HepG2 (cell line): ENCODE measurements at regions not wholly inside any gene's neighbourhood (a gene's known extent, or its start where the extent isn't known, plus 50 kb on each side); places are given as distances from the start of the nearest gene placed in this dataset.

Experiments
- HDAC1 ChIP-seq: sonication (generic); formaldehyde crosslinking; IDR thresholded peaks from 2 replicates; pipeline ENCODE4 v1.5.1; 2020; ENCODE audit warnings: mild to moderate bottlenecking, missing genetic modification reagents
- HDAC2 ChIP-seq: sonication (generic); formaldehyde crosslinking; IDR thresholded peaks from 2 replicates; pipeline ENCODE4 v1.4.0; 2020; ENCODE audit warnings: missing genetic modification reagents
- MAZ ChIP-seq, 2 experiments: sonication (generic) in 1 of 2; formaldehyde crosslinking in 1 of 2; IDR thresholded peaks; 2 replicates each; pipeline versions ENCODE4 v1.5.0 to v1.6.1; 2012 to 2020; ENCODE audit warnings: low read depth in 2 of 2, mild to moderate bottlenecking in 2 of 2, borderline replicate concordance in 1 of 2, improper control_type of control experiment in 1 of 2, low read length in 1 of 2, missing genetic modification reagents in 1 of 2, moderate library complexity in 1 of 2
- MXI1 ChIP-seq: IDR thresholded peaks from 3 replicates; pipeline ENCODE4 v1.6.1; 2012; ENCODE audit warnings: low read depth, low read length, inconsistent platforms, borderline replicate concordance
- ZNF205 ChIP-seq: IDR thresholded peaks from 2 replicates; pipeline ENCODE4 v1.6.1; 2018; ENCODE audit warnings: missing biosample characterization, missing genetic modification reagents
- TF ChIP-seq, protein P1 (sequence below): sonication (generic); formaldehyde crosslinking; conservative IDR thresholded peaks from 2 replicates; pipeline ENCODE4 v1.4.0; 2020; ENCODE audit warnings: missing genetic modification reagents
- TF ChIP-seq, protein P2 (sequence below): sonication (generic); formaldehyde crosslinking; IDR thresholded peaks from 2 replicates; pipeline ENCODE4 v1.9.0; 2021; ENCODE audit warnings: mild to moderate bottlenecking, missing genetic modification reagents

DNA sequence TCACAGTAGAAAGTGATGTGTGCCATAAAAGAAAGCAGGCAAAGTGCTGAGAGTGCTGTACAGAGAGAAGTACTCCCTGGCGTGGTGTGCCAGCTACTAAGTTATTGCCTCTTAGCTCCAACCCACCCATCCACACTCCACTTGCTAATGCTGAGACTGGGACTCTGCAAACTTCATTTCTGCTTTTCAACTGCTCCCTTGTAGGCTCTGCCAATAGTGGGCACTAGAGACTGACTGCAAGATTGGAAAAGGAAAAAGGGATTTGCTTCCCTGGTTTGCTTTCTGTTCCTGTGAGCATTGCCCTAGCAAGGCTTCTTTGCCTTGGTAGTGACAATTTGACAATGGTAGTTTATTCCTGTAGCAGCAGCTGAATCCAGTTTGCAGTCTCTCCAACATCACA, 56.5 kb upstream of the TMEM108 start (continued):
- TF ChIP-seq, protein P1, sequence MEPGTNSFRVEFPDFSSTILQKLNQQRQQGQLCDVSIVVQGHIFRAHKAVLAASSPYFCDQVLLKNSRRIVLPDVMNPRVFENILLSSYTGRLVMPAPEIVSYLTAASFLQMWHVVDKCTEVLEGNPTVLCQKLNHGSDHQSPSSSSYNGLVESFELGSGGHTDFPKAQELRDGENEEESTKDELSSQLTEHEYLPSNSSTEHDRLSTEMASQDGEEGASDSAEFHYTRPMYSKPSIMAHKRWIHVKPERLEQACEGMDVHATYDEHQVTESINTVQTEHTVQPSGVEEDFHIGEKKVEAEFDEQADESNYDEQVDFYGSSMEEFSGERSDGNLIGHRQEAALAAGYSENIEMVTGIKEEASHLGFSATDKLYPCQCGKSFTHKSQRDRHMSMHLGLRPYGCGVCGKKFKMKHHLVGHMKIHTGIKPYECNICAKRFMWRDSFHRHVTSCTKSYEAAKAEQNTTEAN = no peak
- TF ChIP-seq, protein P2, sequence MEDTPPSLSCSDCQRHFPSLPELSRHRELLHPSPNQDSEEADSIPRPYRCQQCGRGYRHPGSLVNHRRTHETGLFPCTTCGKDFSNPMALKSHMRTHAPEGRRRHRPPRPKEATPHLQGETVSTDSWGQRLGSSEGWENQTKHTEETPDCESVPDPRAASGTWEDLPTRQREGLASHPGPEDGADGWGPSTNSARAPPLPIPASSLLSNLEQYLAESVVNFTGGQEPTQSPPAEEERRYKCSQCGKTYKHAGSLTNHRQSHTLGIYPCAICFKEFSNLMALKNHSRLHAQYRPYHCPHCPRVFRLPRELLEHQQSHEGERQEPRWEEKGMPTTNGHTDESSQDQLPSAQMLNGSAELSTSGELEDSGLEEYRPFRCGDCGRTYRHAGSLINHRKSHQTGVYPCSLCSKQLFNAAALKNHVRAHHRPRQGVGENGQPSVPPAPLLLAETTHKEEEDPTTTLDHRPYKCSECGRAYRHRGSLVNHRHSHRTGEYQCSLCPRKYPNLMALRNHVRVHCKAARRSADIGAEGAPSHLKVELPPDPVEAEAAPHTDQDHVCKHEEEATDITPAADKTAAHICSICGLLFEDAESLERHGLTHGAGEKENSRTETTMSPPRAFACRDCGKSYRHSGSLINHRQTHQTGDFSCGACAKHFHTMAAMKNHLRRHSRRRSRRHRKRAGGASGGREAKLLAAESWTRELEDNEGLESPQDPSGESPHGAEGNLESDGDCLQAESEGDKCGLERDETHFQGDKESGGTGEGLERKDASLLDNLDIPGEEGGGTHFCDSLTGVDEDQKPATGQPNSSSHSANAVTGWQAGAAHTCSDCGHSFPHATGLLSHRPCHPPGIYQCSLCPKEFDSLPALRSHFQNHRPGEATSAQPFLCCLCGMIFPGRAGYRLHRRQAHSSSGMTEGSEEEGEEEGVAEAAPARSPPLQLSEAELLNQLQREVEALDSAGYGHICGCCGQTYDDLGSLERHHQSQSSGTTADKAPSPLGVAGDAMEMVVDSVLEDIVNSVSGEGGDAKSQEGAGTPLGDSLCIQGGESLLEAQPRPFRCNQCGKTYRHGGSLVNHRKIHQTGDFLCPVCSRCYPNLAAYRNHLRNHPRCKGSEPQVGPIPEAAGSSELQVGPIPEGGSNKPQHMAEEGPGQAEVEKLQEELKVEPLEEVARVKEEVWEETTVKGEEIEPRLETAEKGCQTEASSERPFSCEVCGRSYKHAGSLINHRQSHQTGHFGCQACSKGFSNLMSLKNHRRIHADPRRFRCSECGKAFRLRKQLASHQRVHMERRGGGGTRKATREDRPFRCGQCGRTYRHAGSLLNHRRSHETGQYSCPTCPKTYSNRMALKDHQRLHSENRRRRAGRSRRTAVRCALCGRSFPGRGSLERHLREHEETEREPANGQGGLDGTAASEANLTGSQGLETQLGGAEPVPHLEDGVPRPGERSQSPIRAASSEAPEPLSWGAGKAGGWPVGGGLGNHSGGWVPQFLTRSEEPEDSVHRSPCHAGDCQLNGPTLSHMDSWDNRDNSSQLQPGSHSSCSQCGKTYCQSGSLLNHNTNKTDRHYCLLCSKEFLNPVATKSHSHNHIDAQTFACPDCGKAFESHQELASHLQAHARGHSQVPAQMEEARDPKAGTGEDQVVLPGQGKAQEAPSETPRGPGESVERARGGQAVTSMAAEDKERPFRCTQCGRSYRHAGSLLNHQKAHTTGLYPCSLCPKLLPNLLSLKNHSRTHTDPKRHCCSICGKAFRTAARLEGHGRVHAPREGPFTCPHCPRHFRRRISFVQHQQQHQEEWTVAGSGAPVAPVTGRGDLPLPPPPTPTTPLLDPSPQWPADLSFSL (CRISPR knock-in tag) = no peak
- TF ChIP-seq MAZ (IDR thresholded peaks at IDR 0.05; ENCODE audit: borderline replicate concordance, low read depth, low read length) = no peak
- TF ChIP-seq MAZ (CRISPR knock-in tag; IDR thresholded peaks at IDR 0.05; ENCODE audit: low read depth) = no peak
- no peak for TF ChIP-seq ZNF205 (CRISPR knock-in tag)
- no peak for TF ChIP-seq HDAC2
- no peak for TF ChIP-seq MXI1
- no peak for TF ChIP-seq HDAC1 (CRISPR knock-in tag)
